HG03108 (cell line): ENCODE measurements at regions not wholly inside any gene's neighbourhood (a gene's known extent, or its start where the extent isn't known, plus 50 kb on each side); places are given as distances from the start of the nearest gene placed in this dataset.

Source experiments
- ATAC-seq: cut with Tn5 transposase; IDR thresholded peaks from one replicate; pipeline ENCODE4 v1.9.1; 2021; ENCODE audit warnings: moderate library complexity; ENCODE audit not compliant: unreplicated experiment

GRCh38 chr5:89499787-89500186 is 616.8 kb upstream of the MEF2C start:
- no peak for ATAC-seq

GRCh38 chr5:89498699-89499098 is 615.7 kb upstream of the MEF2C start:
- ATAC-seq = no peak

GRCh38 chr5:89493414-89493813 is 610.4 kb upstream of the MEF2C start:
- ATAC-seq = no peak

GRCh38 chr5:89484962-89485361 is 602.0 kb upstream of the MEF2C start:
- ATAC-seq = no peak

- ATAC-seq = no peak
Observed at GRCh38 chr5:89480406-89481007, 597.5 kb upstream of the MEF2C start.

GRCh38 chr5:89478851-89479250 is 595.9 kb upstream of the MEF2C start:
- no peak for ATAC-seq

- no peak for ATAC-seq
Observed at GRCh38 chr5:89473196-89473595, 590.2 kb upstream of the MEF2C start.

- no peak for ATAC-seq
Observed at GRCh38 chr5:89471541-89471940, 588.6 kb upstream of the MEF2C start.

GRCh38 chr5:89471115-89471514 is 588.1 kb upstream of the MEF2C start:
- no peak for ATAC-seq

- ATAC-seq = no peak
Observed at GRCh38 chr5:89470658-89471057, 587.7 kb upstream of the MEF2C start.

- no peak for ATAC-seq
Observed at GRCh38 chr5:89458332-89458656, 575.3 kb upstream of the MEF2C start.

GRCh38 chr5:89457411-89458331 is 574.7 kb upstream of the MEF2C start:
- ATAC-seq = no peak

- ATAC-seq = no peak
Observed at GRCh38 chr5:89452081-89452480, 569.1 kb upstream of the MEF2C start.

- no peak for ATAC-seq
Observed at GRCh38 chr5:89451263-89451662, 568.3 kb upstream of the MEF2C start.

- ATAC-seq = no peak
Observed at GRCh38 chr5:89450149-89450538, 567.2 kb upstream of the MEF2C start.

GRCh38 chr5:89449392-89450148 is 566.6 kb upstream of the MEF2C start:
- no peak for ATAC-seq

GRCh38 chr5:89447027-89447426 is 564.0 kb upstream of the MEF2C start:
- ATAC-seq = no peak

GRCh38 chr5:89445106-89445745 is 562.2 kb upstream of the MEF2C start:
- no peak for ATAC-seq

- ATAC-seq = no peak
Observed at GRCh38 chr5:89444088-89444487, 561.1 kb upstream of the MEF2C start.

GRCh38 chr5:89443508-89443907 is 560.5 kb upstream of the MEF2C start:
- no peak for ATAC-seq

GRCh38 chr5:89441965-89442364 is 559.0 kb upstream of the MEF2C start:
- ATAC-seq = no peak
